Heart left ventricle (tissue), 16 donors: ENCODE measurements at regions not wholly inside any gene's neighbourhood (a gene's known extent, or its start where the extent isn't known, plus 50 kb on each side); places are given as distances from the start of the nearest gene placed in this dataset.

ENCODE experiments used
- ATAC-seq, 4 donors: fragments of 200-7000 bp; cut with Tn5 transposase; one replicate each; pipeline ENCODE4 v1.9.1; 2020 to 2022; ENCODE audit warnings: moderate library complexity in 4 of 4, mild to moderate bottlenecking in 3 of 4, moderate number of reproducible peaks in 1 of 4
- DNase-seq, 5 donors: peaks; one replicate each; pipeline ENCODE4 v3.0.0-alpha.2; 2020
- H3K27ac ChIP-seq, 12 donors: fragments of 200-600 bp; sonication (generic) in 4 of 12; one replicate each; pipeline versions ENCODE4 v1.5.0 to v1.8.0; 2016 to 2022; ENCODE audit warnings: mild to moderate bottlenecking in 2 of 12
- H3K27me3 ChIP-seq, 9 donors: fragments of 200-600 bp; sonication (generic) in 2 of 9; one replicate each; pipeline versions ENCODE4 v1.5.1 to v1.8.0; 2016 to 2022; ENCODE audit warnings: mild to moderate bottlenecking in 3 of 9
- H3K36me3 ChIP-seq, 9 donors: fragments of 200-600 bp; sonication (generic) in 2 of 9; one replicate each; pipeline versions ENCODE4 v1.5.0 to v1.8.0; 2018 to 2022; ENCODE audit warnings: mild to moderate bottlenecking in 2 of 9
- H3K4me1 ChIP-seq, 12 donors: fragments of 200-600 bp; sonication (generic) in 4 of 12; one replicate each; pipeline versions ENCODE4 v1.5.0 to v1.8.0; 2016 to 2022; ENCODE audit warnings: mild to moderate bottlenecking in 3 of 12
- H3K4me3 ChIP-seq, 12 donors: fragments of 200-600 bp; sonication (generic) in 4 of 12; one replicate each; pipeline versions ENCODE4 v1.5.0 to v1.8.0; 2017 to 2022; ENCODE audit warnings: mild to moderate bottlenecking in 9 of 12, moderate library complexity in 4 of 12
- H3K9me3 ChIP-seq, 12 donors: fragments of 200-600 bp; sonication (generic) in 4 of 12; one replicate each; pipeline versions ENCODE4 v1.5.0 to v1.8.0; 2016 to 2022; ENCODE audit warnings: mild to moderate bottlenecking in 1 of 12
- POLR2A ChIP-seq, 2 donors: fragments of 450-650 bp; IDR thresholded peaks; one replicate each; pipeline ENCODE4 v1.6.1; 2017; ENCODE audit warnings: antibody characterized with exemption in 2 of 2, mild to moderate bottlenecking in 2 of 2, moderate library complexity in 2 of 2
- WGBS, 4 donors: extraction: QIAGEN DNeasy Blood & Tissue Kit in 2 of 4; methylation state at CpG; one replicate each; pipeline versions ENCODE4 v1.1.5 to v1.1.7; 2013 to 2018; 5-methylcytosine and 5-hydroxymethylcytosine counted together
- intact Hi-C, 10 donors: fragments of 100-400 bp; cut with DNase I; formaldehyde crosslinking; loops; one replicate each; pipeline versions ENCODE4 v1.11.1 to v1.14.2; 2022
- TF ChIP-seq, protein P1 (sequence below), 12 donors: fragments of 200-600 bp; sonication (generic) in 4 of 12; IDR thresholded peaks; one replicate each; pipeline versions ENCODE4 v1.5.0 to v1.8.0; 2018 to 2022; ENCODE audit warnings: antibody characterized with exemption in 12 of 12, mild to moderate bottlenecking in 5 of 12
- donor health status: ischemic (EF 13 %, LVEDD 7.1; RV severe dilation, severe dysfunction).
- donor health status: healthy with polysubstance abuse.
- donor health status: DM: no; HTN: yes; CAD: no.
- donor health status: DM: no; HTN: no; CAD: no.
- donor health status: ischemic (EF 25% LVEDD 6.9; RV normal size, moderate dysfunction).
- donor health status: ischemic (EF 25% LVEDD 5.7; RV mildly dilated, moderate dysfunction).
- donor health status: healthy.
- donor health status: DM: yes; HTN: yes; CAD: no.
- donor health status: ischemic (EF 35%, LVEDD 5.7; RV mildly dilated, moderate dysfunction).
- donor health status: nonischemic (EF 11% LVEDD 7.7; RV severe dilation, severe dysfunction).
- donor health status: DM: yes; HTN: yes; CAD: no.
- donor health status: PGD.
- donor health status: ischemic (EF 29% LVEDD 5.4; RV normal size, mild dysfunction).
- donor health status: nonischemic (EF 23%, LVEDD 6.1; RV moderate dilation, normal function).

GRCh38 chr9:36489453-36489852, 83.2 kb upstream of the MELK start:
- no peak for TF ChIP-seq POLR2A (IDR thresholded peaks at IDR 0.05)
- TF ChIP-seq, protein P1, sequence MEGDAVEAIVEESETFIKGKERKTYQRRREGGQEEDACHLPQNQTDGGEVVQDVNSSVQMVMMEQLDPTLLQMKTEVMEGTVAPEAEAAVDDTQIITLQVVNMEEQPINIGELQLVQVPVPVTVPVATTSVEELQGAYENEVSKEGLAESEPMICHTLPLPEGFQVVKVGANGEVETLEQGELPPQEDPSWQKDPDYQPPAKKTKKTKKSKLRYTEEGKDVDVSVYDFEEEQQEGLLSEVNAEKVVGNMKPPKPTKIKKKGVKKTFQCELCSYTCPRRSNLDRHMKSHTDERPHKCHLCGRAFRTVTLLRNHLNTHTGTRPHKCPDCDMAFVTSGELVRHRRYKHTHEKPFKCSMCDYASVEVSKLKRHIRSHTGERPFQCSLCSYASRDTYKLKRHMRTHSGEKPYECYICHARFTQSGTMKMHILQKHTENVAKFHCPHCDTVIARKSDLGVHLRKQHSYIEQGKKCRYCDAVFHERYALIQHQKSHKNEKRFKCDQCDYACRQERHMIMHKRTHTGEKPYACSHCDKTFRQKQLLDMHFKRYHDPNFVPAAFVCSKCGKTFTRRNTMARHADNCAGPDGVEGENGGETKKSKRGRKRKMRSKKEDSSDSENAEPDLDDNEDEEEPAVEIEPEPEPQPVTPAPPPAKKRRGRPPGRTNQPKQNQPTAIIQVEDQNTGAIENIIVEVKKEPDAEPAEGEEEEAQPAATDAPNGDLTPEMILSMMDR (IDR thresholded peaks at IDR 0.05), result no peak
- intact Hi-C loops, result loop anchor here in 5 of 10 donors (5.0 to 10.0 kb wide), 4 partner anchors 68 to 87 kb away; partner anchors contain the start of gene RNF38 (in 3 of the 5)
- Histone ChIP-seq H3K9me3 (no peaks in the 10 kb centered on the region), H3K27me3 (no peaks in the 10 kb centered on the region), H3K36me3 (no peaks in the 10 kb centered on the region), H3K4me3 (no peak overlapping the region), H3K27ac (peak overlapping the region in 2 of 12 donors; percentile 80 to 88), H3K4me1 (peaks cover 3 to 47% (median 19%) of the 10 kb centered on the region in 12 donors)
- ATAC-seq (no peak), DNase-seq (no peak)
- 95 to 98% (median 95%) methylated on average over 8 of the region's 8 CpGs for WGBS, 4 donors

DNA sequence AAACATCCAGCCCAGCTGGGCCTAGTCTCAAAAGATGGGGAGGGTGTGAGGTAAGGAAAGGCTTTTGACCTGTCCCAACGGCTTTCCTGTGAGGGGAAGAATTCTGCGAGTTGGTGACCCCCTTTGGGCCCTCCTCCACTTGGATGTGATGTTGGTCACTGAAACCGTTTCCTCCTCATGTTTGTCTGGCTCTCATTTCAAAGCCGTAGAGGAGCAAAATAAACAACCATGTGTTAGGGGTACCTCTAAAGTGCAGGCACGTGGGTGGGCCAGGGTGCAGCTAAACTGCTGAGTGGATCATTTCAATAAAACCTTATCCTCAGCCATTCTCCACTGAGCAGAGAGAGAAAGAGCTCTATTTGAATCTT, 84.3 kb upstream of the MELK start:
- Histone ChIP-seq H3K4me3 (peak overlapping the region; percentile 15 to 99 (median 68)), H3K27me3 (no peaks in the 10 kb centered on the region), H3K9me3 (no peaks in the 10 kb centered on the region), H3K4me1 (peaks cover 3 to 40% (median 19%) of the 10 kb centered on the region in 12 donors), H3K36me3 (no peaks in the 10 kb centered on the region), H3K27ac (peak overlapping the region; percentile 80 to 97 (median 92))
- DNase-seq (no peak), ATAC-seq (no peak)
- intact Hi-C loops, result loop anchor here in 5 of 10 donors (5.0 to 10.0 kb wide), 4 partner anchors 69 to 86 kb away; partner anchors contain the start of gene RNF38 (in 3 of the 5)
- TF ChIP-seq, protein P1 (IDR thresholded peaks at IDR 0.05), result no peak
- no peak for TF ChIP-seq POLR2A (IDR thresholded peaks at IDR 0.05)
- WGBS, 4 donors, result 14 to 34% (median 18%) methylated on average over 5 of the region's 5 CpGs

DNA sequence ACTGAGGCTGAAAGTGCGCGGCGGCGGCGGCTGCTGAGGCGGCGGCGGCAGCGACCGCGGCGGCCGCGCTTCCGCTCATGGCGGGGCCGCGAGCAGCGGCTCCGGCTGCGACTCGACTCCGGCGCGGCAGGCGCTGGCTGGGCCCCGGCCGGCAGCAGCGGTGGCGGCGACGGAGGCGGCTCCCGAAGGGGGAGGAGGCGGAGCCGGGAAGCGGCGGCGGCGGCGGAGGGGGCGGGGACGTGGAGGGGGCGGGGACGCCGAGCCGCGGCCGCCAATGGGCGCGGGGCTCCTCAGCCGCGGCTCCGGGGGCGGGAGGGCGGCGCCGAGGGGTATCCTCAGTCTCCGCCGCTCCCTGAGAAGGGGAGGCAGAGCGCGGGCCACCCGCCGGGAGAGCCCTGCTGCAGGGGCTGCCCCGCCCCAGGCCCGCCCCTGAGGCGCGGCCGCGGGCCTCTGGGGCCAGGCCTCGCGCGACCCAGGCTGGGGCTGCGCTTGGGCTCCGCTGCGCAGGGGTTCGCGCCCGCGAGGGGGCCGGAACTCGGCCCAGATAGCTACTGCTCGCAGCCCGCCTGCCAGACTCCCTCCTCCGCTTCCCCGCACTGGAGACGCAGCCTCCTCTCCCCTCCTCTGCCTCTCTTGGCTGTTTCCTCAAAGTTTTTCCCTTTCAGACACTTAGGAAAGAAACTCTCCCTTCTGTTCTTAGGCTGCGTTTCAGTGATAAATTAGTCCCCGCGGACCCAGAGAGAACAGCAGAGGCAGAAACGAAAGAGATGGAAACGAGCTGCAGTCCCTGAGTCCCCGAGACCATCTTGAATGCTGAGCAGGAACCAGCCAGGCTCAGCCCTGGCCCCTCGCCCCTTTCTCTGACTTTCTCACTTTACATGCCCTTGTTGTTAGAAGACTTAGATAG, 85.0 kb upstream of the MELK start:
- peak overlapping the region; percentile 15 to 99 (median 86) for H3K4me3 ChIP-seq
- DNase-seq (peak; percentile 93 to 96 (median 94)), ATAC-seq (peak; percentile 96 to 99 (median 98))
- peaks cover 3 to 34% (median 19%) of the 10 kb centered on the region in 12 donors for H3K4me1 ChIP-seq
- 1 to 3% (median 1%) methylated on average over 14 to 94 of the region's 94 CpGs for WGBS, 4 donors
- H3K27ac ChIP-seq, result peak overlapping the region; percentile 86 to 97 (median 92)
- peak in 1 of 2 donors; percentile 88 for TF ChIP-seq POLR2A (IDR thresholded peaks at IDR 0.05)
- TF ChIP-seq, protein P1 (IDR thresholded peaks at IDR 0.05), result peak in 4 of 12 donors; percentile 3 to 33 (median 12)
- H3K36me3 ChIP-seq, result peaks cover 0 to under 1% (median 0%) of the 10 kb centered on the region in 9 donors
- H3K9me3 ChIP-seq, result no peaks in the 10 kb centered on the region
- intact Hi-C loops, result loop anchor here in 5 of 10 donors (2.0 to 10.0 kb wide), 6 partner anchors 70 to 229 kb away; partner anchors contain the start of genes RNF38 (in 3 of the 5) and GNE (in 1 of the 5)
- H3K27me3 ChIP-seq, result no peaks in the 10 kb centered on the region
